Femur (tissue), 1 donor: ENCODE measurements at regions not wholly inside any gene's neighbourhood (a gene's known extent, or its start where the extent isn't known, plus 50 kb on each side); places are given as distances from the start of the nearest gene placed in this dataset.

ENCODE experiments used
- DNase-seq: peaks from one replicate; pipeline ENCODE4 v3.0.0-alpha.2; 2017

GRCh38 chr6:2534406-2535042 is 216.2 kb downstream of the MYLK4 start:
- no peak for DNase-seq

- DNase-seq = no peak
Observed at GRCh38 chr6:2531426-2532215, 219.1 kb downstream of the MYLK4 start.

- DNase-seq = no peak
Observed at GRCh38 chr6:2529211-2529719, 221.5 kb downstream of the MYLK4 start.

- no peak for DNase-seq
Observed at GRCh38 chr6:2528156-2528555, 222.6 kb downstream of the MYLK4 start.

GRCh38 chr6:2526766-2527165 is 224.0 kb downstream of the MYLK4 start:
- no peak for DNase-seq

- no peak for DNase-seq
Observed at GRCh38 chr6:2524090-2524489, 226.6 kb downstream of the MYLK4 start.

GRCh38 chr6:2523061-2523460 is 227.7 kb downstream of the MYLK4 start:
- DNase-seq = no peak

- no peak for DNase-seq
Observed at GRCh38 chr6:2522521-2522920, 228.2 kb downstream of the MYLK4 start.

- DNase-seq = no peak
Observed at GRCh38 chr6:2517855-2518473, 232.8 kb downstream of the MYLK4 start.

GRCh38 chr6:2517401-2517800 is 233.3 kb downstream of the MYLK4 start:
- no peak for DNase-seq

- no peak for DNase-seq
Observed at GRCh38 chr6:2516059-2516458, 234.7 kb downstream of the MYLK4 start.

GRCh38 chr6:2514965-2515543 is 235.7 kb downstream of the MYLK4 start:
- no peak for DNase-seq

- DNase-seq = no peak
Observed at GRCh38 chr6:2512802-2513201, 237.9 kb downstream of the MYLK4 start.

- no peak for DNase-seq
Observed at GRCh38 chr6:2510316-2510715, 240.4 kb downstream of the MYLK4 start.

GRCh38 chr6:2509711-2510110 is 241.0 kb downstream of the MYLK4 start:
- DNase-seq = no peak

- DNase-seq = no peak
Observed at GRCh38 chr6:2508071-2508470, 242.7 kb downstream of the MYLK4 start.

GRCh38 chr6:2507521-2508037 is 243.1 kb downstream of the MYLK4 start:
- no peak for DNase-seq

GRCh38 chr6:2507016-2507415 is 243.7 kb downstream of the MYLK4 start:
- no peak for DNase-seq

- no peak for DNase-seq
Observed at GRCh38 chr6:2505624-2506023, 245.1 kb downstream of the MYLK4 start.

GRCh38 chr6:2504495-2505064 is 246.1 kb downstream of the MYLK4 start:
- no peak for DNase-seq

GRCh38 chr6:2503816-2504494 is 246.8 kb downstream of the MYLK4 start:
- DNase-seq = no peak

GRCh38 chr6:2502998-2503674 is 247.6 kb downstream of the MYLK4 start:
- DNase-seq = no peak
